B cell (primary cell): ENCODE measurements at regions not wholly inside any gene's neighbourhood (a gene's known extent, or its start where the extent isn't known, plus 50 kb on each side); places are given as distances from the start of the nearest gene placed in this dataset.

Source experiments
- ATAC-seq: fragments of 200-7000 bp; cut with Tn5 transposase; one replicate; pipeline ENCODE4 v1.10.0; 2021; ENCODE audit warnings: low read depth, mild to moderate bottlenecking, moderate number of reproducible peaks, moderate library complexity
- CTCF ChIA-PET: fragments of 350-600 bp; sonication (Branson Sonifier 250); formaldehyde crosslinking; loops from one replicate; lab custom pipeline; 2021; ENCODE audit warnings: antibody characterized with exemption, inconsistent platforms; lab: Charles Lee
- POLR2A ChIA-PET: fragments of 350-600 bp; sonication (Branson Sonifier 250); formaldehyde crosslinking; loops from one replicate; lab custom pipeline; 2021; ENCODE audit warnings: antibody characterized with exemption; lab: Charles Lee
- DNase-seq: peaks from one replicate; pipeline ENCODE4 v3.0.0; 2013
- H2AFZ ChIP-seq: 2 replicates; pipeline ENCODE4 v1.6.1; 2012; ENCODE audit warnings: mild to moderate bottlenecking, low read depth, low read length; ENCODE audit not compliant: insufficient read depth, poor library complexity, severe bottlenecking
- H3K27ac ChIP-seq, 2 donors: 1 replicate in 1 of 2; 2 replicates in 1 of 2; pipeline ENCODE4 v1.5.1; 2012 to 2013; ENCODE audit warnings: low read length in 2 of 2, mild to moderate bottlenecking in 2 of 2, moderate library complexity in 1 of 2
- H3K27me3 ChIP-seq, 4 experiments: fragments of 200-600 bp in 1 of 4; sonication (generic) in 1 of 4; replicated peaks in 1 of 4; 1 replicate in 2 of 4; 2 replicates in 2 of 4; pipeline versions ENCODE4 v1.6.1 to v1.7.0; 2013 to 2016; ENCODE audit warnings: low read length in 3 of 4, mild to moderate bottlenecking in 2 of 4, mixed read lengths in 1 of 4, moderate library complexity in 1 of 4; ENCODE audit not compliant: insufficient read depth in 4 of 4, control insufficient read depth in 3 of 4; ENCODE audit errors: control extremely low read depth in 1 of 4
- H3K36me3 ChIP-seq, 2 experiments: replicated peaks in 1 of 2; 1 replicate in 1 of 2; 2 replicates in 1 of 2; pipeline versions ENCODE4 v1.6.1 to v1.7.1; 2013; ENCODE audit warnings: low read length in 1 of 2; ENCODE audit not compliant: insufficient read depth in 2 of 2, control insufficient read depth in 1 of 2; ENCODE audit errors: control extremely low read depth in 1 of 2, extremely low read depth in 1 of 2
- H3K4me1 ChIP-seq, 2 donors: fragments of 200-600 bp in 1 of 2; sonication (generic) in 1 of 2; 1 replicate in 1 of 2; 2 replicates in 1 of 2; pipeline versions ENCODE4 v1.5.1 to v1.6.1; 2013 to 2017; ENCODE audit warnings: low read length in 2 of 2; ENCODE audit not compliant: control insufficient read depth in 2 of 2, insufficient read depth in 2 of 2
- H3K4me2 ChIP-seq: replicated peaks from 2 replicates; pipeline ENCODE3; 2012; ENCODE audit warnings: mild to moderate bottlenecking, low read depth, low read length; ENCODE audit not compliant: poor library complexity, severe bottlenecking
- H3K4me3 ChIP-seq, 5 experiments: fragments of 200-600 bp in 1 of 5; sonication (generic) in 1 of 5; 1 replicate in 3 of 5; 2 replicates in 2 of 5; pipeline versions ENCODE4 v1.5.1 to v1.7.0; 2011 to 2016; ENCODE audit warnings: low read length in 4 of 5, mild to moderate bottlenecking in 4 of 5, low read depth in 2 of 5, control low read depth in 1 of 5, moderate library complexity in 1 of 5; ENCODE audit not compliant: insufficient read depth in 1 of 5; ENCODE audit errors: control extremely low read depth in 1 of 5, extremely low read depth in 1 of 5
- H3K79me2 ChIP-seq: fragments of 200-600 bp; sonication (generic); one replicate; pipeline ENCODE4 v1.6.0; 2016; ENCODE audit warnings: low read length; ENCODE audit not compliant: control insufficient read depth, insufficient read depth
- H3K9ac ChIP-seq: fragments of 200-600 bp; sonication (generic); 2 replicates; pipeline ENCODE4 v1.6.1; 2017; ENCODE audit warnings: mild to moderate bottlenecking, low read length, moderate library complexity
- H3K9me3 ChIP-seq, 3 donors: one replicate each; pipeline versions ENCODE4 v1.6.1 to v1.7.1; 2013; ENCODE audit warnings: low read length in 2 of 3; ENCODE audit not compliant: control insufficient read depth in 2 of 3, insufficient read depth in 1 of 3; ENCODE audit errors: control extremely low read depth in 1 of 3
- H4K20me1 ChIP-seq: 2 replicates; pipeline ENCODE4 v1.6.0; 2012; ENCODE audit warnings: mild to moderate bottlenecking, low read length; ENCODE audit not compliant: insufficient read depth, control insufficient read depth, poor library complexity, severe bottlenecking
- H3K27ac Mint-ChIP-seq: one replicate; pipeline ENCODE4 v1.8.0; 2021; ENCODE audit warnings: mixed read lengths
- H3K27me3 Mint-ChIP-seq: one replicate; pipeline ENCODE4 v1.8.0; 2021; ENCODE audit warnings: mixed read lengths
- H3K4me1 Mint-ChIP-seq: one replicate; pipeline ENCODE4 v1.8.0; 2021; ENCODE audit warnings: mixed read lengths
- H3K4me3 Mint-ChIP-seq: one replicate; pipeline ENCODE4 v1.8.0; 2021; ENCODE audit warnings: mixed read lengths
- H3K9me3 Mint-ChIP-seq: one replicate; pipeline ENCODE4 v1.8.0; 2022; ENCODE audit warnings: mixed read lengths; ENCODE audit not compliant: insufficient read depth
- EZH2 ChIP-seq: IDR thresholded peaks from 2 replicates; pipeline ENCODE4 v1.6.1; 2012; ENCODE audit warnings: borderline replicate concordance, low read depth, mild to moderate bottlenecking, moderate library complexity, low read length; ENCODE audit not compliant: insufficient read depth, poor library complexity, severe bottlenecking
- WGBS: methylation state at CpG from one replicate; pipeline ENCODE4 v1.1.5; 2013; ENCODE audit warnings: missing lambda C conversion rate; ENCODE audit not compliant: insufficient coverage; 5-methylcytosine and 5-hydroxymethylcytosine counted together
- intact Hi-C: fragments of 100-400 bp; cut with micrococcal nuclease; formaldehyde crosslinking; loops from one replicate; pipeline ENCODE4 v1.10.0; 2022
- TF ChIP-seq, protein P1 (sequence below): fragments of 200-600 bp; IDR thresholded peaks from one replicate; pipeline ENCODE4 v1.8.0; 2022; ENCODE audit warnings: antibody characterized with exemption, mild to moderate bottlenecking

- no peaks in the 10 kb centered on the region for H3K36me3 ChIP-seq
- Mint-ChIP-seq H3K27me3 (no peaks in the 10 kb centered on the region), H3K9me3 (no peaks in the 10 kb centered on the region), H3K4me1 (no peaks in the 10 kb centered on the region), H3K4me3 (no peak overlapping the region), H3K27ac (no peak overlapping the region)
- H3K27ac ChIP-seq, result no peak overlapping the region
- no peaks in the 10 kb centered on the region for H3K9me3 ChIP-seq
- no peak overlapping the region for H3K4me3 ChIP-seq
- intact Hi-C loops, result no loop called here
- no peak overlapping the region for H2AFZ ChIP-seq
- no peaks in the 10 kb centered on the region for H3K4me1 ChIP-seq
- no peak overlapping the region for H3K4me2 ChIP-seq
- H3K79me2 ChIP-seq, result no peaks in the 10 kb centered on the region
- ChIA-PET POLR2A (no interaction called here), CTCF (no interaction called here)
- 86% methylated on average over 2 of the region's 2 CpGs for WGBS
- no peaks in the 10 kb centered on the region for H3K27me3 ChIP-seq
- DNase-seq (no peak), ATAC-seq (no peak)
- no peaks in the 10 kb centered on the region for H4K20me1 ChIP-seq
- H3K9ac ChIP-seq, result no peak overlapping the region
- TF ChIP-seq EZH2, result no peak
- TF ChIP-seq, protein P1, sequence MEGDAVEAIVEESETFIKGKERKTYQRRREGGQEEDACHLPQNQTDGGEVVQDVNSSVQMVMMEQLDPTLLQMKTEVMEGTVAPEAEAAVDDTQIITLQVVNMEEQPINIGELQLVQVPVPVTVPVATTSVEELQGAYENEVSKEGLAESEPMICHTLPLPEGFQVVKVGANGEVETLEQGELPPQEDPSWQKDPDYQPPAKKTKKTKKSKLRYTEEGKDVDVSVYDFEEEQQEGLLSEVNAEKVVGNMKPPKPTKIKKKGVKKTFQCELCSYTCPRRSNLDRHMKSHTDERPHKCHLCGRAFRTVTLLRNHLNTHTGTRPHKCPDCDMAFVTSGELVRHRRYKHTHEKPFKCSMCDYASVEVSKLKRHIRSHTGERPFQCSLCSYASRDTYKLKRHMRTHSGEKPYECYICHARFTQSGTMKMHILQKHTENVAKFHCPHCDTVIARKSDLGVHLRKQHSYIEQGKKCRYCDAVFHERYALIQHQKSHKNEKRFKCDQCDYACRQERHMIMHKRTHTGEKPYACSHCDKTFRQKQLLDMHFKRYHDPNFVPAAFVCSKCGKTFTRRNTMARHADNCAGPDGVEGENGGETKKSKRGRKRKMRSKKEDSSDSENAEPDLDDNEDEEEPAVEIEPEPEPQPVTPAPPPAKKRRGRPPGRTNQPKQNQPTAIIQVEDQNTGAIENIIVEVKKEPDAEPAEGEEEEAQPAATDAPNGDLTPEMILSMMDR, result no peak
Measured at GRCh38 chr18:67710639-67711038, 194.1 kb upstream of the DSEL start.

DNA sequence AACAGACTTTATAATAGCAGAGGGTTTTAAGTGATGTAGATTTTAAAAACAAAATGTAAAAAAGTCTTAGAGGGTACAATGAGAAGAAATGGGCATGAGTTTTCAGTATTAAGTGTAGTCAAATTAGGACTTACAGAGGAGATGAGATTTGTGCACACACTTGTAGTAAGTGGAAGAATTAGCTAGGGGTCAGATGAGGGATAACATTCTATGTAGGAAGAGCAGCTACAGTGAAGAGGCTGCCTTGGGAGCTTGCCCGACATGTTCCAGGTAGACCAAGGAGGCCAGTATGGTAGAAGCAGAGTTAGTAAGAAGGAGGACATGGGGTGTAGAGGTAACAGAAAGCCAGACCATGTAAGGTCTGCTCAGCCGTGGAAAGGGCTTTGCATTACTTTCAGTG, 189.2 kb upstream of the DSEL start:
- no peaks in the 10 kb centered on the region for H3K4me1 ChIP-seq
- ChIA-PET POLR2A (no interaction called here), CTCF (no interaction called here)
- no peak overlapping the region for H2AFZ ChIP-seq
- ATAC-seq (no peak), DNase-seq (no peak)
- no peak for TF ChIP-seq EZH2
- TF ChIP-seq, protein P1, result no peak
- H3K27ac Mint-ChIP-seq, result no peak overlapping the region
- no peaks in the 10 kb centered on the region for H3K9me3 Mint-ChIP-seq
- no peak overlapping the region for H3K4me3 ChIP-seq
- no peaks in the 10 kb centered on the region for H4K20me1 ChIP-seq
- no peak overlapping the region for H3K27ac ChIP-seq
- WGBS, result 89% methylated on average over 2 of the region's 2 CpGs
- no peaks in the 10 kb centered on the region for H3K36me3 ChIP-seq
- no peaks in the 10 kb centered on the region for H3K79me2 ChIP-seq
- no peak overlapping the region for H3K4me2 ChIP-seq
- H3K27me3 ChIP-seq, result no peaks in the 10 kb centered on the region
- no peak overlapping the region for H3K9ac ChIP-seq
- H3K4me3 Mint-ChIP-seq, result no peak overlapping the region
- no peaks in the 10 kb centered on the region for H3K27me3 Mint-ChIP-seq
- intact Hi-C loops, result no loop called here
- H3K9me3 ChIP-seq, result no peaks in the 10 kb centered on the region
- no peaks in the 10 kb centered on the region for H3K4me1 Mint-ChIP-seq
